Astrocyte of the cerebellum (primary cell): ENCODE measurements at regions not wholly inside any gene's neighbourhood (a gene's known extent, or its start where the extent isn't known, plus 50 kb on each side); places are given as distances from the start of the nearest gene placed in this dataset.

Experiments
- DNase-seq: peaks from one replicate; pipeline ENCODE4 v3.0.0-alpha.2; 2011; ENCODE audit warnings: low read depth
- H3K4me3 ChIP-seq: 2 replicates; pipeline ENCODE4 v1.5.1; 2011; ENCODE audit warnings: mild to moderate bottlenecking, low read depth, low read length, moderate library complexity
- CTCF ChIP-seq: IDR thresholded peaks from 2 replicates; pipeline ENCODE4 v1.5.1; 2012; ENCODE audit warnings: low read length, low read depth, moderate library complexity, mild to moderate bottlenecking; ENCODE audit errors: missing control alignments
- in situ Hi-C: cut with HindIII; loops from 2 replicates; pipeline ENCODE4 v1.10.0; 2017; ENCODE audit warnings: low sequenced_read_pairs

- no peak for TF ChIP-seq CTCF
- in situ Hi-C loops, result no loop called here
- DNase-seq, result no peak
- H3K4me3 ChIP-seq, result no peak overlapping the region
Observed at GRCh38 chr2:120577721-120578295, 157.9 kb upstream of the GLI2 start.

GRCh38 chr2:120578576-120579352, 156.9 kb upstream of the GLI2 start:
- no peak for DNase-seq
- H3K4me3 ChIP-seq, result no peak overlapping the region
- in situ Hi-C loops, result no loop called here
- no peak for TF ChIP-seq CTCF

- no peak for TF ChIP-seq CTCF
- in situ Hi-C loops, result no loop called here
- no peak overlapping the region for H3K4me3 ChIP-seq
- DNase-seq, result no peak
Observed at GRCh38 chr2:120579916-120580685, 155.6 kb upstream of the GLI2 start.

GRCh38 chr2:120580709-120581108, 155.0 kb upstream of the GLI2 start:
- in situ Hi-C loops, result no loop called here
- no peak for TF ChIP-seq CTCF
- DNase-seq, result no peak
- no peak overlapping the region for H3K4me3 ChIP-seq

GRCh38 chr2:120583121-120583520, 152.5 kb upstream of the GLI2 start:
- H3K4me3 ChIP-seq, result no peak overlapping the region
- in situ Hi-C loops, result no loop called here
- no peak for TF ChIP-seq CTCF
- DNase-seq, result no peak

GRCh38 chr2:120583851-120584570, 151.7 kb upstream of the GLI2 start:
- no peak for DNase-seq
- in situ Hi-C loops, result no loop called here
- no peak overlapping the region for H3K4me3 ChIP-seq
- TF ChIP-seq CTCF, result no peak
